ENCODE measurements at regions not wholly inside any gene's neighbourhood (a gene's known extent, or its start where the extent isn't known, plus 50 kb on each side); places are given as distances from the start of the nearest gene placed in this dataset.

DNA sequence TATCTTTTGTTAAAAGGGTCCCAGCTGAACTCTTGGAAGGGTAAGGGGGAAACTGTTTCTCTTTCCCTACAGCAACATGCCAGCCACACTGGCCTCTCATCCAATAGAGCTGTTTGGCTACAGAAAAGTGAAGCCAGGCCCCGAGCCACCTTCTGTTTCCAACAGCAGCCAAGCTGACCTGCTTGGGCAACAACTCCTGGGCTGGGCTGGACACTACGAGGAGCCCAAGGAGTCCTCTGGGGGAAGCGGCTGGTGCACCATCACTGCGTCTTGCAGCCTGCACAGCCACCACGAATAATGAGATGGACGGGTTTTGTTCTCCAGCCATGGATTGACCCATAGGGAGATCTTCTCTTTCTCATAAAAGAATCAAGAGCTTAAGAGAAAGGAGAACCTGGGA is 624.9 kb downstream of the NPHP4 start:
- in situ Hi-C loops (cut with MboI; ENCODE audit: low sequenced_read_pairs), result no loop called here

- in situ Hi-C loops (cut with MboI; ENCODE audit: low sequenced_read_pairs), result no loop called here
Measured at GRCh38 chr1:5365751-5366150, 626.5 kb downstream of the NPHP4 start.

- in situ Hi-C loops (cut with MboI; ENCODE audit: low sequenced_read_pairs), result no loop called here
Measured at GRCh38 chr1:5364591-5364990, 627.6 kb downstream of the NPHP4 start.

DNA sequence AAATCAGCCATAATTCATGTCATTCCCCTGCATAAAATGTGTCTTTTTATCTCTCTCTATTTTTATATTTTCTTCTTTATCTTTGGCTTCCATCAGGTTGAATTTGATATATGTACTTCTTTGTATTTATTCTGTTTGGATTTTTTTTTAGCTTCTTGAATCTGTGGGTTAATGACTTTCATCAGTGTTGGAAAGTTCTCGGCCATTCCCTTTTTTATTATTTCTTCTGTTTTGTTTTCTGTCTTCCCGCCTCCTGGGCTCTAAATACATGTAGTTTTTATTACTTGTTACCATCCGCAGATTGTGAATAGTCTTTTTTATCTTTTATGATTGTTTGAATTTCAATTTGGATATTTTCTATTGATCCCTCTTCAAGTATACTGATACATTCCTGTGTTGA is 637.5 kb downstream of the NPHP4 start:
- in situ Hi-C loops (cut with MboI; ENCODE audit: low sequenced_read_pairs), result no loop called here

- in situ Hi-C loops (cut with MboI; ENCODE audit: low sequenced_read_pairs), result no loop called here
Measured at GRCh38 chr1:5351366-5351765, 640.9 kb downstream of the NPHP4 start.

DNA sequence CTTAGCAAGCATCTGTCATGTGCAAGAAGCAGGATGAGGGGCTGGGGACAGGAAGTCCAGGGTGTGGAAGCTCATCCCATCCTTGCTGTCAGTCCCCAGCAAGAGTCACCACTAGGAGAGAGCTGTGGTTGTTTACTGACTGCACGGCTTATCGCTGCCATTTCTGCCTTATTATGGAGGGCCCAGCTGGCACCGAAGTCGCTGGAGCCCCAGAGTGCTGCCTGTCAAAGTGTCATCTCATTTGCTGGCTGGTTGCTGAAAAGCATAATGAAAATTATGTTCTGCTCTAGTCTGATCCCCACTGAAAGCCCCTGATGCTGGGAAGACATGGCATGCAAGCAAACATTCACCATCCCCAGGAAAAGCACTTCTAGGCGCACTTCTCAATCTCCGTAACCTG is 642.7 kb downstream of the NPHP4 start:
- in situ Hi-C loops (cut with MboI; ENCODE audit: low sequenced_read_pairs), result no loop called here

DNA sequence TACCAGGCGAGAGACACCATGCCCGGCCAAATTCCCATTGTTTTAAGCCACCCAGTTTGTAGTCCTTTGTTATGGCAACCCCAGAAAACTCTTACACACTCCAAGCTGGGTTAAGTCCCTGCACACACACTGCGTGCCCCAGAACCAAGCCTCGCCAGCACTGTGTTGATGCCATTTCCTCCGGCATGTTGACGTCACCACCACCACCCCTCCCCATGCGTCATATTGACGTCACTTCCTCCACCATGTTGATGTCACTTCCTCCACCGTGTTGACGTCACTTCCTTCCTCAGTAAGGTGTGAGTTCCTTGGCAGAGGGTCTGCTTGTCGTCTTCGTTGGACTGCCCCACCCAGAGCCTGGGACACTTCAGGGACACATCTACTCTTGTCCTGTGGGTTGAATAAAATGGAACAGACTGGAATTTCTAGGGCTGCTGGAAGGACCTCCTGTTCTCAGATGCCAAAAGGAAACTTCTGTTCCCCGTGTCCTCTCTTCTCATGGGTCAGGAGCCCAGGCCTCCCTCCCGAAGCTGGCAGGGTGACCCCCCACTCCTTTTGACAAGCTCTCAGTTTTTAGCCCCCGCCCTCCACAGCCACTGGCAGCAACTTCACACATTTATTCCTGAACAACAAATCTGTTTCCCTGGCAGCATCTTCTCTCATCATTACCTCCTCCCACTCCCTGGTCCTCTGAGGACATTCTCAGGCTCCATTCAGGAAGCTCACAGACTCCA is 643.3 kb downstream of the NPHP4 start:
- in situ Hi-C loops (cut with MboI; ENCODE audit: low sequenced_read_pairs), result no loop called here

GRCh38 chr1:5347726-5348125 is 644.5 kb downstream of the NPHP4 start:
- in situ Hi-C loops (cut with MboI; ENCODE audit: low sequenced_read_pairs), result no loop called here

GRCh38 chr1:5345556-5345955 is 646.7 kb downstream of the NPHP4 start:
- in situ Hi-C loops (cut with MboI; ENCODE audit: low sequenced_read_pairs), result no loop called here

GRCh38 chr1:5343256-5344020 is 648.8 kb downstream of the NPHP4 start:
- in situ Hi-C loops (cut with MboI; ENCODE audit: low sequenced_read_pairs), result no loop called here

GRCh38 chr1:5342830-5343229 is 649.4 kb downstream of the NPHP4 start:
- in situ Hi-C loops (cut with MboI; ENCODE audit: low sequenced_read_pairs), result no loop called here

GRCh38 chr1:5342172-5342571 is 650.1 kb downstream of the NPHP4 start:
- in situ Hi-C loops (cut with MboI; ENCODE audit: low sequenced_read_pairs), result no loop called here

DNA sequence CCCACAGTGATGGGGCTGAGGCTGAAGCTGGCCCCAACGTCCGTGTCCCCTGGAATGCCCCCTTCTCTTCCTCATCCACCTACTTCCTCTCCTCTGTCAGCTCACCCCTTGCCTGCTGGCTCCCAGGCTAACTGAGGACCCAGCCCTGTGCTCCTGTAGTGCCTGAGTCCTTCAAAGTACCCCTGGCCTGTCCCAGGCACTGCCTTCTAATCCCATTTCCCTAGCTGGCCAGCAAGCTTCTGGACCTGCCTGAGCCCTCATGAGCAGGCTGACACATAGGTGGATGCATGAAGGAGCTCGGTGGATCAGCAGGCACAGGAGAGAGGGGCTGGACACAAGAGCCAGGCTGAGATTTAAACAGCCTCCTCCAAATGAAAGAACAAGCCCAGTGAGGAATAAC is 650.8 kb downstream of the NPHP4 start:
- in situ Hi-C loops (cut with MboI; ENCODE audit: low sequenced_read_pairs), result no loop called here

GRCh38 chr1:5340560-5341130 is 651.6 kb downstream of the NPHP4 start:
- in situ Hi-C loops (cut with MboI; ENCODE audit: low sequenced_read_pairs), result no loop called here

GRCh38 chr1:5338466-5338865 is 653.8 kb downstream of the NPHP4 start:
- in situ Hi-C loops (cut with MboI; ENCODE audit: low sequenced_read_pairs), result no loop called here

DNA sequence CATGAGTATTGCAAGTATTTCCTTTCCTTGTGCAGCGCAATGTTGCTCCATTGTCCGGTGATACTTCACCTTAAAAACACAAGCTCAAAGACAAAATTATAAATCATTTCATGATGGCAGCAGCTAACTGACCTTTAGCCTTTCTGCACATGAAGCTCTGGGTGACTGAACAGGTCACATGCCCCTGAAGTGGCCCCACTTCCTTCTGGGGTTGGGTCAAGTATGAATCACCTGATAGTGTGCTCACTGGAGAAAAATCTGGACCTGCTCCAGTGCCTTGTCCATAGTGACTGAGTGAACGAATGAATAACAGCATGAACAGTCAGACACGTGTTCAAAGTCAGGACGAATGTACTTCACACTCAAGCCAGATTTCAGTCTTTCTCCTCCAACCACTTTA is 658.9 kb downstream of the NPHP4 start:
- in situ Hi-C loops (cut with MboI; ENCODE audit: low sequenced_read_pairs), result no loop called here

- in situ Hi-C loops (cut with MboI; ENCODE audit: low sequenced_read_pairs), result no loop called here
Measured at GRCh38 chr1:5331101-5331500, 661.1 kb downstream of the NPHP4 start.

- in situ Hi-C loops (cut with MboI; ENCODE audit: low sequenced_read_pairs), result no loop called here
Measured at GRCh38 chr1:5329068-5329739, 663.0 kb downstream of the NPHP4 start.

- in situ Hi-C loops (cut with MboI; ENCODE audit: low sequenced_read_pairs), result no loop called here
Measured at GRCh38 chr1:5324883-5325282, 667.3 kb downstream of the NPHP4 start.

- in situ Hi-C loops (cut with MboI; ENCODE audit: low sequenced_read_pairs), result no loop called here
Measured at GRCh38 chr1:5318143-5318816, 663.9 kb downstream of the AJAP1 start.

DNA sequence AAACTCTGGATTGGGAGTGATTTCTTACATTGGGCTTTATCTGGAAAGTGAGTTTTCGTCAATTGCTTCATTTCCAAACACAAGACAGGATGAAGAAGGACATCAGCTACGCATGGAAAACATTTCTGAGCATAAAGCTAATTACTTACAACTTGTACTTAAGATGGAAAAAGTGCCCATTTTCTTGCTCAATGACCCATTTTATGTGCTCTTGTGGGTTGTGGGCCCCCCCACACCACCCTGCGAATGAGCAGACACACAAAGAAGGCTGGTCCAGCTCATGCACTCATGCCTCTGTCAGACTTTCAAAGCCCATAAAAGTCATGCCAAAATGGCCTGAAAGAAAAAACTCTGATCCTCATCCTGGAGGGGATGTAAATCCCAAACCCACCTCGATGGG is 663.0 kb downstream of the AJAP1 start:
- in situ Hi-C loops (cut with MboI; ENCODE audit: low sequenced_read_pairs), result no loop called here

All from HL-60/S4 (cell line).